ENCODE measurements at regions not wholly inside any gene's neighbourhood (a gene's known extent, or its start where the extent isn't known, plus 50 kb on each side); places are given as distances from the start of the nearest gene placed in this dataset.

DNA sequence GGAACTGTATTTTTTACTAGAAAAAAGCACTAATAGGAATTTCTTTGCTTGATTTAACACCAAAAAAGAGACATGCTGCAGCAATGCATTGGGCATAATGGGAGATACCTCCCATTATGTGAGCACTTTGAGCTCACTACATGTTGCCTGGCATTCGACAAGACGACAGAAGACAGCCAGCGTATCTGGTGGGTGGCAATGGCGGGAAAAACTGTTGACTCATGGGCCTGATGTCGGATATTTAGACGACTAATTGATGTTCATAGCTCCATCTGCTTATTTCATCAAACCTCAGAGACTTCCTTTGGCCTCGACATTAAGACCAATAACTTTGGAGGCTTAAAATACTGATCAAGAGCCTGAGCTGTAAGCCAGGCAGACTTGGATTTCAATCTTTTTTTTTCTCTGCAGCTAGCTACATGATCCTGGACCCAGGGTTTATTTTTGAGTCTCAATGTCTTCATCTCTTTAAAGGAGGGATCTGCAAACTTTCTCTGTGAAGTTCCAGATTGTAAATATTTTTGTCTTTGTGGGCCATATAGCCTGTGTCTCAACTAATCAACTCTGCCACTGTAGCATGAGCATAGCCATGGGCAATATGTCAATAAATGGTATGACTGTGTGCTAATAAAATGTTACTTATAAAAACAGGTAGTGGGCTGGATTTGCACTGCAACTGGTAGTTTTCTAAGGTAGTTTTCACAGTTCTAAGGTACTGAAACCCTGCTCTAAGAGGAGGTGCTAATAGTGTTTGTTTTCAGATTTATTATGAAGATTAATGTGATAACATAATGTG is 375.1 kb downstream of the METTL15 start:
- BruUV-seq (replicated peaks), result no TSS peak
- no peak for TF ChIP-seq MYC (IDR thresholded peaks at IDR 0.05; ENCODE audit: low read depth, low read length)
- TF ChIP-seq JUN (IDR thresholded peaks at IDR 0.05; ENCODE audit: borderline replicate concordance, insufficient read depth, insufficient read length, low read depth), result no peak
- no peak for TF ChIP-seq POLR2AphosphoS5 (IDR thresholded peaks at IDR 0.05; ENCODE audit: insufficient read depth, low read depth, low read length)
- TF ChIP-seq POLR2A (IDR thresholded peaks at IDR 0.05; ENCODE audit: low read depth, low read length), result no peak
- TF ChIP-seq, protein P1, sequence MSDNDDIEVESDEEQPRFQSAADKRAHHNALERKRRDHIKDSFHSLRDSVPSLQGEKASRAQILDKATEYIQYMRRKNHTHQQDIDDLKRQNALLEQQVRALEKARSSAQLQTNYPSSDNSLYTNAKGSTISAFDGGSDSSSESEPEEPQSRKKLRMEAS (IDR thresholded peaks at IDR 0.05; ENCODE audit: insufficient read depth, insufficient read length), result no peak
- TF ChIP-seq EZH2 (IDR thresholded peaks at IDR 0.05; ENCODE audit: borderline replicate concordance, low read depth, low read length, severe bottlenecking), result no peak
- TF ChIP-seq, protein P2, sequence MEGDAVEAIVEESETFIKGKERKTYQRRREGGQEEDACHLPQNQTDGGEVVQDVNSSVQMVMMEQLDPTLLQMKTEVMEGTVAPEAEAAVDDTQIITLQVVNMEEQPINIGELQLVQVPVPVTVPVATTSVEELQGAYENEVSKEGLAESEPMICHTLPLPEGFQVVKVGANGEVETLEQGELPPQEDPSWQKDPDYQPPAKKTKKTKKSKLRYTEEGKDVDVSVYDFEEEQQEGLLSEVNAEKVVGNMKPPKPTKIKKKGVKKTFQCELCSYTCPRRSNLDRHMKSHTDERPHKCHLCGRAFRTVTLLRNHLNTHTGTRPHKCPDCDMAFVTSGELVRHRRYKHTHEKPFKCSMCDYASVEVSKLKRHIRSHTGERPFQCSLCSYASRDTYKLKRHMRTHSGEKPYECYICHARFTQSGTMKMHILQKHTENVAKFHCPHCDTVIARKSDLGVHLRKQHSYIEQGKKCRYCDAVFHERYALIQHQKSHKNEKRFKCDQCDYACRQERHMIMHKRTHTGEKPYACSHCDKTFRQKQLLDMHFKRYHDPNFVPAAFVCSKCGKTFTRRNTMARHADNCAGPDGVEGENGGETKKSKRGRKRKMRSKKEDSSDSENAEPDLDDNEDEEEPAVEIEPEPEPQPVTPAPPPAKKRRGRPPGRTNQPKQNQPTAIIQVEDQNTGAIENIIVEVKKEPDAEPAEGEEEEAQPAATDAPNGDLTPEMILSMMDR (IDR thresholded peaks at IDR 0.05; ENCODE audit: extremely low read depth in 1 of 2, insufficient read depth in 1 of 2, low read depth in 1 of 2, low read length in 2 of 2), result no peak
- no peak for TF ChIP-seq GATA2 (IDR thresholded peaks at IDR 0.05; ENCODE audit: insufficient read depth, insufficient read length, low read depth, low read length)
- no peak for TF ChIP-seq FOS (IDR thresholded peaks at IDR 0.05; ENCODE audit: borderline replicate concordance, insufficient read depth, low read length)
- Histone ChIP-seq H3K4me3 (replicated peaks in 1 of 3; ENCODE audit: insufficient read depth in 1 of 3, low read depth in 1 of 3, low read length in 3 of 3) (no peak overlapping the region), H3K4me1 (ENCODE audit: control insufficient read depth, extremely low read depth, insufficient read depth, low read length) (no peaks in the 10 kb centered on the region), H3K79me2 (ENCODE audit: control insufficient read depth, insufficient read depth, low read length) (no peaks in the 10 kb centered on the region), H3K27me3 (ENCODE audit: control insufficient read depth in 2 of 2, insufficient read depth in 2 of 2, low read length in 2 of 2) (no peaks in the 10 kb centered on the region), H3K4me2 (ENCODE audit: insufficient read depth, low read length) (no peak overlapping the region), H3K36me3 (ENCODE audit: control insufficient read depth in 2 of 2, extremely low read depth in 1 of 2, insufficient read depth in 2 of 2, low read length in 2 of 2) (no peaks in the 10 kb centered on the region), H3K9me3 (replicated peaks; ENCODE audit: control insufficient read depth, insufficient read depth, low read length) (no peaks in the 10 kb centered on the region), H2AFZ (ENCODE audit: low read depth, low read length) (no peak overlapping the region), H3K27ac (ENCODE audit: insufficient read depth, low read depth, low read length) (no peak overlapping the region), H3K9ac (replicated peaks; ENCODE audit: extremely low read depth, insufficient read depth, low read length) (no peak overlapping the region), H3K9me1 (replicated peaks; ENCODE audit: control insufficient read depth, extremely low read depth, insufficient read depth, low read length) (no peaks in the 10 kb centered on the region), H4K20me1 (replicated peaks; ENCODE audit: control insufficient read depth, extremely low read depth, insufficient read depth, low read length) (no peaks in the 10 kb centered on the region)
- dilution Hi-C loops (cut with MboI; ENCODE audit: extremely low pct_ligation_motif_present, low sequenced_read_pairs), result no loop called here
- POLR2A ChIA-PET, result no interaction called here
- no peak for FAIRE-seq
- CTCF ChIA-PET, result interaction anchor here (0.7 to 2.0 kb wide), 4 partner anchors 12 to 860 kb away, joined by 3 to 5 read pairs (median 4); no protein-coding TSS in a partner anchor
- DNase-seq (ENCODE audit: low read depth, low spot score), result no peak
- intact Hi-C loops (cut with micrococcal nuclease), result no loop called here
